ENCODE measurements at regions not wholly inside any gene's neighbourhood (a gene's known extent, or its start where the extent isn't known, plus 50 kb on each side); places are given as distances from the start of the nearest gene placed in this dataset.

DNA sequence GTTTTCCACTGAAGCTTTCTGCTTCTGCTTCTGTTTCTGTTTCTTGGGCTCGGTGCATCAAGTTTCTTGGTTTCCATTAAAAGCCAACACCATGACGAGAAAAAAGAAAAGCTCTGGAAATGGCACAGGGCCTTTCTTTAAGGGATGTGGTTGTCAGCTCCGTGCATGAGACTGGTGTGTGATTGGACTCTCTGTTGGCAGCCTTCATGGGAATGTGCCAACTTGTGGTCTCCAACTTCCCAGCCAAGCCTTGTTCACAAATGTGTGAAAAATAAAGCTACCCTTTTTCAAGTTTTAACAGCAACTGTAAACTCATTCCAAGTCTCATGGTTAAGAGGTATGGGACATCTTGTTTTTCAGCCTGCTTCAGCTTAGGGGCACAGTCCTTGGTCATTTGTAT is 68.7 kb upstream of the CST7 start:
- TF ChIP-seq POLR2A (IDR thresholded peaks at IDR 0.05): no peak
- TF ChIP-seq, protein P1, sequence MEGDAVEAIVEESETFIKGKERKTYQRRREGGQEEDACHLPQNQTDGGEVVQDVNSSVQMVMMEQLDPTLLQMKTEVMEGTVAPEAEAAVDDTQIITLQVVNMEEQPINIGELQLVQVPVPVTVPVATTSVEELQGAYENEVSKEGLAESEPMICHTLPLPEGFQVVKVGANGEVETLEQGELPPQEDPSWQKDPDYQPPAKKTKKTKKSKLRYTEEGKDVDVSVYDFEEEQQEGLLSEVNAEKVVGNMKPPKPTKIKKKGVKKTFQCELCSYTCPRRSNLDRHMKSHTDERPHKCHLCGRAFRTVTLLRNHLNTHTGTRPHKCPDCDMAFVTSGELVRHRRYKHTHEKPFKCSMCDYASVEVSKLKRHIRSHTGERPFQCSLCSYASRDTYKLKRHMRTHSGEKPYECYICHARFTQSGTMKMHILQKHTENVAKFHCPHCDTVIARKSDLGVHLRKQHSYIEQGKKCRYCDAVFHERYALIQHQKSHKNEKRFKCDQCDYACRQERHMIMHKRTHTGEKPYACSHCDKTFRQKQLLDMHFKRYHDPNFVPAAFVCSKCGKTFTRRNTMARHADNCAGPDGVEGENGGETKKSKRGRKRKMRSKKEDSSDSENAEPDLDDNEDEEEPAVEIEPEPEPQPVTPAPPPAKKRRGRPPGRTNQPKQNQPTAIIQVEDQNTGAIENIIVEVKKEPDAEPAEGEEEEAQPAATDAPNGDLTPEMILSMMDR (IDR thresholded peaks at IDR 0.05): no peak

Data from esophagus squamous epithelium (tissue), 4 donors.